Transverse colon (tissue), 4 donors: ENCODE measurements at regions not wholly inside any gene's neighbourhood (a gene's known extent, or its start where the extent isn't known, plus 50 kb on each side); places are given as distances from the start of the nearest gene placed in this dataset.
"Not testable (repeated sequence)": the region's sequence is repeated elsewhere in the genome, so short reads cannot be mapped to it uniquely, and the experiment has no call there.

ENCODE experiments used
- DNase-seq: peaks from one replicate; pipeline ENCODE4 v3.0.0-alpha.2; 2019
- H3K27ac ChIP-seq, 4 donors: fragments of 200-600 bp; sonication (generic); 2 replicates each; pipeline ENCODE4 v1.5.1; 2016 to 2018; ENCODE audit warnings: inconsistent platforms in 4 of 4
- H3K27me3 ChIP-seq: fragments of 200-600 bp; sonication (generic); 2 replicates; pipeline ENCODE4 v1.5.1; 2017; ENCODE audit warnings: inconsistent platforms
- H3K36me3 ChIP-seq, 4 donors: fragments of 200-600 bp; sonication (generic); 2 replicates each; pipeline ENCODE4 v1.5.1; 2017 to 2019; ENCODE audit warnings: inconsistent platforms in 4 of 4
- H3K4me1 ChIP-seq, 4 donors: fragments of 200-600 bp; sonication (generic); 2 replicates each; pipeline ENCODE4 v1.5.1; 2017 to 2020; ENCODE audit warnings: inconsistent platforms in 4 of 4
- H3K4me3 ChIP-seq, 4 donors: fragments of 200-600 bp; sonication (generic); 1 replicate in 1 of 4; 2 replicates in 3 of 4; pipeline versions ENCODE4 v1.5.1 to v1.6.1; 2017 to 2019; ENCODE audit warnings: inconsistent platforms in 4 of 4
- H3K9me3 ChIP-seq, 2 donors: fragments of 200-600 bp; sonication (generic); 2 replicates each; pipeline ENCODE4 v1.5.1; 2017 to 2019; ENCODE audit warnings: inconsistent platforms in 2 of 2
- WGBS, 2 donors: methylation state at CpG; one replicate each; pipeline ENCODE4 v1.1.5; 2018; ENCODE audit warnings: low coverage in 1 of 2; 5-methylcytosine and 5-hydroxymethylcytosine counted together
- in situ Hi-C, 4 donors: fragments of 200-750 bp; cut with MboI; loops; one replicate each; pipeline versions ENCODE4 v1.15.0 to v1.15.1; 2017; ENCODE audit warnings: low sequenced_read_pairs in 3 of 4, low pct_ligation_motif_present in 1 of 4, low pct_unique_long_range_greater_than_20kb in 1 of 4
- intact Hi-C: fragments of 100-400 bp; cut with DNase I; formaldehyde crosslinking; loops from one replicate; pipeline ENCODE4 v1.15.1; 2023; ENCODE audit warnings: low total_unique reads

- H3K4me1 ChIP-seq, intact Hi-C loops, H3K36me3 ChIP-seq, DNase-seq, H3K27me3 ChIP-seq, in situ Hi-C loops, H3K9me3 ChIP-seq, H3K4me3 ChIP-seq, H3K27ac ChIP-seq: not testable (repeated sequence)
- WGBS, 2 donors: no CpG with 5 or more reads among the region's 4 CpGs
Measured at GRCh38 chr1:120513531-120513930, 98.7 kb downstream of the NBPF8 start.

- 100% methylated on average over 1 of the region's 8 CpGs; no CpG with 5 or more reads in 1 of the 2 donors for WGBS, 2 donors
- H3K27ac ChIP-seq, intact Hi-C loops, H3K4me1 ChIP-seq, in situ Hi-C loops, H3K36me3 ChIP-seq, H3K4me3 ChIP-seq, H3K9me3 ChIP-seq, H3K27me3 ChIP-seq, DNase-seq: not testable (repeated sequence)
Measured at GRCh38 chr1:120519196-120519595, 104.4 kb downstream of the NBPF8 start.

GRCh38 chr1:120524416-120524815 lies 109.6 kb downstream of the NBPF8 start:
- WGBS, 2 donors: no CpG with 5 or more reads among the region's 7 CpGs
- H3K4me3 ChIP-seq, H3K9me3 ChIP-seq, intact Hi-C loops, DNase-seq, in situ Hi-C loops, H3K27me3 ChIP-seq, H3K27ac ChIP-seq, H3K4me1 ChIP-seq, H3K36me3 ChIP-seq: not testable (repeated sequence)

DNA sequence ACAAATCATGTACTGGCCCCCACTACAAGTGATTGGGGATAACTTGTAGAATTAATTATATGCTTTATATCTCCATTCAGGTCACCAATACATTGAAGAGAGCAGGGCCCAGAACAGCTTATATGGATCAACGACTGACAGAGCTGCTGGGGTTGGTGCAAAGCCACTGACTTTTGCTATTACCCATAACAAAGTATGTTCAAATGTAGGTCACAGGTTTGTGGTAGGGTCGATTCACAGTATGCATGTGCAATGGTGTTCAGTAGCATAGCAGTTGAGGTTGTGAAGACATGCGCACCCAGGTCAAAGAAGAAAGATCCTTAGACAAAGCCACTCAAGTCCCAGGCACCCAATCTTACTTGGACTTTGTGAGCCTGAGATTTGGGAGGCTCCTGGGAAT lies 110.6 kb downstream of the NBPF8 start:
- 74% methylated on average over 3 of the region's 3 CpGs; no CpG with 5 or more reads in 1 of the 2 donors for WGBS, 2 donors
- H3K9me3 ChIP-seq, H3K4me3 ChIP-seq, H3K27ac ChIP-seq, intact Hi-C loops, in situ Hi-C loops, H3K4me1 ChIP-seq, DNase-seq, H3K36me3 ChIP-seq, H3K27me3 ChIP-seq: not testable (repeated sequence)

DNA sequence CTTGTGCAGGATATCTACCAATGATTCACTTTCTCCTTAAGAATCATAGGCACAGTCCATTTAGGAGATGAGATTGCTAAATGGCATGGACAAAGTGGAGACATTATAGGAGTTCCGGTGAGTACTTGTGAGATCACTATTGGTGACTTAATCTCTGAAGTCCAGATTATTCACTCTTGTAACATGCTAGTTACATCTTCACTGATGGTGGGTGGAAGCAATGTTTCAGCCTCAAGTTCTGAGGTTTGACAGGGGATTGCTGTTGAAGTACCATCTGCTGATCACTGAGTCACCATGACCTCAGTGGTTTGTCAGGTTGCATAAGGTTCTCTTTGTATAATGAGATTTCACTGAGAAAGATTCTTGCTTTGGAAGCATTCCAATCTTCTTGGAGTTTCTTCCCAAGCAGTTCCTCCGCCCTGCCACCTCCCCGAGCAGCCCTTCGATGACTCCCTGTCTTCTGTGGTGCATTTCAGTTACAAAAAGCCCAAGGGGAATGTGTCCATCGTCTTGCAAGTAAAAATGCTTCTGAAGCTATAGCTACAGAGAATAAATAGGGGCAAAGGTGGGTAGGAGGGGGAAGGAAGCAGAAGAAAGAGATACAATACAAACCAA lies 114.7 kb downstream of the NBPF8 start:
- DNase-seq, H3K27me3 ChIP-seq, in situ Hi-C loops, intact Hi-C loops, H3K9me3 ChIP-seq, H3K27ac ChIP-seq, H3K4me3 ChIP-seq, H3K36me3 ChIP-seq, H3K4me1 ChIP-seq: not testable (repeated sequence)
- WGBS, 2 donors: 74% methylated on average over 5 of the region's 5 CpGs; no CpG with 5 or more reads in 1 of the 2 donors

- H3K27me3 ChIP-seq, in situ Hi-C loops, H3K4me3 ChIP-seq, H3K36me3 ChIP-seq, DNase-seq, H3K4me1 ChIP-seq, H3K9me3 ChIP-seq, intact Hi-C loops, H3K27ac ChIP-seq: not testable (repeated sequence)
- 88% methylated on average over 2 of the region's 3 CpGs; no CpG with 5 or more reads in 1 of the 2 donors for WGBS, 2 donors
Measured at GRCh38 chr1:120531455-120531854, 116.6 kb downstream of the NBPF8 start.

GRCh38 chr1:120534361-120535047 lies 119.7 kb downstream of the NBPF8 start:
- DNase-seq, H3K9me3 ChIP-seq, H3K4me3 ChIP-seq, intact Hi-C loops, H3K27ac ChIP-seq, H3K36me3 ChIP-seq, H3K4me1 ChIP-seq, H3K27me3 ChIP-seq, in situ Hi-C loops: not testable (repeated sequence)
- WGBS, 2 donors: 41 to 75% methylated on average over 2 of the region's 2 CpGs

DNA sequence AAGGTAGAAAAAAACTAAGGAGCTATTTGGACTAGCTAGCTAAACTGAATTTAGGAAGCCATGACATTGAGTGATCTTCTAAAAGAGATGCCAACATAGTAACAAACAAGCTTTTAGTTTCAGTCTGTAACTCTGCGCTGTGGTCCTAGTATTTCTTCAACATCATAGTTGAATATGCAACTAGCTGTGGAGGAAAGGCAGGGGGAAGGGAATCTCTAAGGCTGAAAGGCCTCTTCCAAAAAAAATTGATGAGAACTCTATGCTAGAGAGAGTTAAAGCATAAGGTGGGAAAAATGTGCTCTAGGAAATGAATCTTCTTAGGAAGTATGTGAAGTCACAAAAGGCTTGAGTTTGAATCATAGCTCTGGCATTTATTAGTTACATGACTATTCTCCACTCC lies 120.2 kb downstream of the NBPF8 start:
- in situ Hi-C loops: not testable (repeated sequence)

DNA sequence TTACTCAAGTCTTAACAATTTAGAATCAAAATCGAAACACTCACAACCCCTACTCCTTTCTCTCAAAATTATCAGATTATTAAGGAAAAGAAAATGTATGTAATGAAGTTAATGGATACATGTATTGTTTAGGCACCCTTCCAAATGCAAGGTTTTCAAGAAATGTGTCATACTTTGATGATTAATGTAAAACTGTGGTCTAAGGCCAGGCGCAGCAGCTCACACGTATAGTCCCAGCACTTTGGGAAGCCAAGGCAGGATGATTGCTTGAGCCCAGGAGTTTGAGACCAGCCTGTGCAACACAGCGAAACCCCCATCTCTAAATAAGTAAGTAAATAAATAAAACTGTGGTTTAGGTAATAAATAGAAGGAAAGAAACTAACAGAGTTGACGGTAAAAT lies 126.6 kb downstream of the NBPF8 start:
- intact Hi-C loops, H3K4me1 ChIP-seq, H3K4me3 ChIP-seq, H3K27ac ChIP-seq, H3K27me3 ChIP-seq, H3K9me3 ChIP-seq, in situ Hi-C loops, H3K36me3 ChIP-seq, DNase-seq: not testable (repeated sequence)
- WGBS, 2 donors: 100% methylated on average over 2 of the region's 5 CpGs; no CpG with 5 or more reads in 1 of the 2 donors

More for the DNA sequence above, 120.2 kb downstream of the NBPF8 start:
- intact Hi-C loops, H3K36me3 ChIP-seq, H3K4me1 ChIP-seq, H3K27ac ChIP-seq, H3K9me3 ChIP-seq, DNase-seq, H3K27me3 ChIP-seq, H3K4me3 ChIP-seq: not testable (repeated sequence)
- WGBS, 2 donors: 63 to 100% methylated on average over 1 of the region's 1 CpG

DNA sequence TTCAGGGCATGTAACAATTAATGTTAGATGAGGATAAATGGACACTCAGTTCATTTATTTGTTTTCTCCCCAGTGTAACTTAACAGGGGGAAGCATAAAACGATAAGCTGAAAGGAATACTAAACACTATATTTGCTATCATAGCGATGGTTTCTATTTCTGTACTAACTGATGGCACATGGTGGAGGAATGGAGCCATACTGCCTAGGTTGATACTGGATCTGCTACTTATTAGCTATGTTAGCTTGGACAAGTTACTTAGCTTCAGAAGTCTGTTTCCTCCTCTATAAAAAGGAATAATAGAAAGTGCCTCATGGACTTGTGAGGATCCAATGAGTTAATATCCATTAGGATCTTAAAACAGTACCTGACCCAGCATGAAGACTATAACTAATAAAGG lies 127.5 kb downstream of the NBPF8 start:
- H3K27ac ChIP-seq, H3K27me3 ChIP-seq, intact Hi-C loops, H3K36me3 ChIP-seq, H3K4me1 ChIP-seq, in situ Hi-C loops, DNase-seq, H3K9me3 ChIP-seq, H3K4me3 ChIP-seq: not testable (repeated sequence)
- WGBS, 2 donors: no CpG with 5 or more reads among the region's 2 CpGs

DNA sequence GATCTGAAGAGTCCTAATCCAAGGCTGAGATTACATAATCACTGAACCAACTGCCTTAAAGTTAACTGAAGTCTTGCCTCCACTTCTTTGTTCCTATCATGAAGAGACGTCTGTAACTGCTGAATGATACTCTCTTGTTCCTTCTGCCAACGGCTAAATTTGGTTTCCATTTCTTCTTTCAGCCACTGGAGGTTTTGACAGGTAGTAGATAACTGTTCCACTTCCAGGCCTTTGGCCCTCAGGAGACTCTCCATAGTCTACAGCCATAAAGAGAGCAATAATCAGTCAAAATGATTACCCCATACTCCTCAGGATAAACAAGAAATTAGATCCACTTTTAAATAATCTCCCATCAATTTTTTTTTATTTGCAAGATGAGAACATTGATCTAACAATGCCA lies 128.1 kb downstream of the NBPF8 start:
- intact Hi-C loops, in situ Hi-C loops, H3K4me3 ChIP-seq, H3K27me3 ChIP-seq, H3K27ac ChIP-seq, H3K36me3 ChIP-seq, DNase-seq, H3K9me3 ChIP-seq, H3K4me1 ChIP-seq: not testable (repeated sequence)
- 62% methylated on average over 2 of the region's 2 CpGs; no CpG with 5 or more reads in 1 of the 2 donors for WGBS, 2 donors
